Adrenal gland (tissue), 9 donors: ENCODE measurements at regions not wholly inside any gene's neighbourhood (a gene's known extent, or its start where the extent isn't known, plus 50 kb on each side); places are given as distances from the start of the nearest gene placed in this dataset.

Experiments used
- DNase-seq, 7 donors: peaks; one replicate each; pipeline ENCODE4 v3.0.0-alpha.2; 2019 to 2020
- H3K27ac ChIP-seq, 5 donors: fragments of 200-600 bp; sonication (generic) in 4 of 5; 1 replicate in 3 of 5; 2 replicates in 2 of 5; pipeline versions ENCODE4 v1.5.1 to v1.8.0; 2016 to 2020; ENCODE audit warnings: mild to moderate bottlenecking in 1 of 5
- H3K27me3 ChIP-seq: fragments of 200-600 bp; 2 replicates; pipeline ENCODE4 v1.8.0; 2021
- H3K36me3 ChIP-seq, 2 donors: fragments of 200-600 bp; replicated peaks in 1 of 2; 1 replicate in 1 of 2; 2 replicates in 1 of 2; pipeline versions ENCODE4 v1.5.1 to v1.8.0; 2018 to 2022
- H3K4me1 ChIP-seq, 2 donors: fragments of 200-600 bp; replicated peaks in 1 of 2; 1 replicate in 1 of 2; 2 replicates in 1 of 2; pipeline versions ENCODE4 v1.5.1 to v1.8.0; 2018 to 2021
- H3K4me3 ChIP-seq, 4 donors: fragments of 200-600 bp; sonication (generic) in 3 of 4; one replicate each; pipeline ENCODE4 v1.5.1; 2016 to 2018
- H3K9me3 ChIP-seq, 3 donors: fragments of 200-600 bp; sonication (generic) in 1 of 3; replicated peaks in 1 of 3; 1 replicate in 2 of 3; 2 replicates in 1 of 3; pipeline versions ENCODE4 v1.5.1 to v1.8.0; 2016 to 2021
- CTCF ChIP-seq, 6 experiments: fragments of 450-650 bp in 4 of 6; fragments of 200-600 bp in 2 of 6; sonication (generic) in 1 of 6; IDR thresholded peaks; 1 replicate in 5 of 6; 2 replicates in 1 of 6; pipeline versions ENCODE4 v1.5.1 to v1.8.0; 2016 to 2021; ENCODE audit warnings: antibody characterized with exemption in 6 of 6, mild to moderate bottlenecking in 2 of 6, moderate library complexity in 1 of 6
- POLR2A ChIP-seq, 2 donors: fragments of 450-650 bp; IDR thresholded peaks; one replicate each; pipeline ENCODE4 v1.6.1; 2017; ENCODE audit warnings: antibody characterized with exemption in 2 of 2, mild to moderate bottlenecking in 2 of 2, moderate library complexity in 1 of 2
- WGBS, 4 donors: extraction: QIAGEN DNeasy Blood & Tissue Kit in 2 of 4; methylation state at CpG; one replicate each; pipeline versions ENCODE4 v1.1.5 to v1.1.7; 2013 to 2017; 5-methylcytosine and 5-hydroxymethylcytosine counted together
- intact Hi-C, 2 donors: fragments of 100-400 bp; cut with DNase I; formaldehyde crosslinking; loops; one replicate each; pipeline versions ENCODE4 v1.14.1 to v1.15.0; 2022 to 2023
- donor health status: healthy with polysubstance abuse.
- donor health status: Bipolar disorder and iron deficiency.
- donor health status: DM: yes; HTN: yes; CAD: no.
- donor health status: DM: no; HTN: no; CAD: no.
- donor health status: DM: no; HTN: no; CAD: no.

GRCh38 chr1:222099746-222100145, 357.9 kb upstream of the DUSP10 start:
- intact Hi-C loops, result loop anchor here (5.0 kb wide), 2 partner anchors 353 to 358 kb away; no protein-coding TSS in a partner anchor
- no peaks in the 10 kb centered on the region for H3K36me3 ChIP-seq

GRCh38 chr1:222098404-222098803, 356.5 kb upstream of the DUSP10 start:
- H3K27me3 ChIP-seq, result peaks cover 3% of the 10 kb centered on the region
- WGBS, 4 donors, result 54 to 87% (median 57%) methylated on average over 2 of the region's 2 CpGs
- H3K36me3 ChIP-seq, result no peaks in the 10 kb centered on the region
- no peak overlapping the region for H3K4me3 ChIP-seq
- no peak for TF ChIP-seq POLR2A (IDR thresholded peaks at IDR 0.05)
- TF ChIP-seq CTCF (IDR thresholded peaks at IDR 0.05), result no peak
- no peak for DNase-seq
- no peak overlapping the region for H3K27ac ChIP-seq
- no peaks in the 10 kb centered on the region for H3K9me3 ChIP-seq
- no peaks in the 10 kb centered on the region for H3K4me1 ChIP-seq
- intact Hi-C loops, result loop anchor here (5.0 kb wide), 2 partner anchors 354 to 359 kb away; no protein-coding TSS in a partner anchor

More at GRCh38 chr1:222099746-222100145, 357.9 kb upstream of the DUSP10 start:
- Histone ChIP-seq H3K4me1 (no peaks in the 10 kb centered on the region), H3K4me3 (no peak overlapping the region), H3K9me3 (no peaks in the 10 kb centered on the region), H3K27me3 (peaks cover 3% of the 10 kb centered on the region), H3K27ac (no peak overlapping the region)
- WGBS, 4 donors, result 53 to 80% (median 63%) methylated on average over 2 of the region's 2 CpGs
- TF ChIP-seq CTCF (IDR thresholded peaks at IDR 0.05) (no peak), POLR2A (IDR thresholded peaks at IDR 0.05) (no peak)
- no peak for DNase-seq

GRCh38 chr1:222097588-222097987, 355.7 kb upstream of the DUSP10 start:
- TF ChIP-seq POLR2A (IDR thresholded peaks at IDR 0.05) (no peak), CTCF (IDR thresholded peaks at IDR 0.05) (no peak)
- no peak overlapping the region for H3K4me3 ChIP-seq
- H3K27ac ChIP-seq, result no peak overlapping the region
- no peaks in the 10 kb centered on the region for H3K4me1 ChIP-seq
- WGBS, 4 donors, result 73 to 83% (median 76%) methylated on average over 4 of the region's 4 CpGs
- intact Hi-C loops, result loop anchor here (5.0 kb wide), 2 partner anchors 355 to 360 kb away; no protein-coding TSS in a partner anchor
- DNase-seq, result no peak
- H3K36me3 ChIP-seq, result no peaks in the 10 kb centered on the region
- no peaks in the 10 kb centered on the region for H3K9me3 ChIP-seq
- peaks cover 3% of the 10 kb centered on the region for H3K27me3 ChIP-seq

GRCh38 chr1:222096883-222097282, 355.0 kb upstream of the DUSP10 start:
- DNase-seq, result no peak
- H3K9me3 ChIP-seq, result no peaks in the 10 kb centered on the region
- intact Hi-C loops, result loop anchor here (5.0 kb wide), 2 partner anchors 355 to 360 kb away; no protein-coding TSS in a partner anchor
- H3K36me3 ChIP-seq, result no peaks in the 10 kb centered on the region
- 81 to 98% (median 81%) methylated on average over 4 of the region's 4 CpGs for WGBS, 4 donors
- no peaks in the 10 kb centered on the region for H3K27me3 ChIP-seq
- TF ChIP-seq CTCF (IDR thresholded peaks at IDR 0.05) (no peak), POLR2A (IDR thresholded peaks at IDR 0.05) (no peak)
- no peaks in the 10 kb centered on the region for H3K4me1 ChIP-seq
- H3K27ac ChIP-seq, result no peak overlapping the region
- no peak overlapping the region for H3K4me3 ChIP-seq
